ENCODE measurements at regions not wholly inside any gene's neighbourhood (a gene's known extent, or its start where the extent isn't known, plus 50 kb on each side); places are given as distances from the start of the nearest gene placed in this dataset.
"Not testable (repeated sequence)": the region's sequence is repeated elsewhere in the genome, so short reads cannot be mapped to it uniquely, and the experiment has no call there.

DNA sequence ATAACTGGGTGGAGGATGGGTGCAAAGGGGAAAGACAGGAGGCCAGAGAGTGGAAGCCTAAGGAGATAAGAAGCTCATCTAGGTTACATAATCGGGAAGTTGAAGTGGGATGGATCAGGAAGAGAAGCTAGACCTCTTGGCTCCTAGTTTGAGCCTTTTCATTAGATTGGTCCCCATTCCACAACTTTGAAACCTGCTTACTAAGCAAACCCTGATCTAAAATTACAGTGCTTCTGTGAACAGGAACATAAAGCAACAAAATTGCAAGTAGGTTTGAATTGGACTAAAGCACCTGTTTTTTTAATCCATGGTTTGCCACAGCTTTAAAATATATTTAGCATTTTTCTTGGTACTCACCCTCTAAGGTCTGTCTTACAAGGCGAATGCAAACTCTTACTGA is 80.4 kb upstream of the EED start:
- H3K4me3 ChIP-seq (ENCODE audit: low read depth, poor library complexity, severe bottlenecking) = no peak overlapping the region
- WGBS, 2 donors = 89 to 96% methylated on average over 2 of the region's 2 CpGs
- TF ChIP-seq POLR2A (IDR thresholded peaks at IDR 0.05) = no peak
- TF ChIP-seq, protein P1, sequence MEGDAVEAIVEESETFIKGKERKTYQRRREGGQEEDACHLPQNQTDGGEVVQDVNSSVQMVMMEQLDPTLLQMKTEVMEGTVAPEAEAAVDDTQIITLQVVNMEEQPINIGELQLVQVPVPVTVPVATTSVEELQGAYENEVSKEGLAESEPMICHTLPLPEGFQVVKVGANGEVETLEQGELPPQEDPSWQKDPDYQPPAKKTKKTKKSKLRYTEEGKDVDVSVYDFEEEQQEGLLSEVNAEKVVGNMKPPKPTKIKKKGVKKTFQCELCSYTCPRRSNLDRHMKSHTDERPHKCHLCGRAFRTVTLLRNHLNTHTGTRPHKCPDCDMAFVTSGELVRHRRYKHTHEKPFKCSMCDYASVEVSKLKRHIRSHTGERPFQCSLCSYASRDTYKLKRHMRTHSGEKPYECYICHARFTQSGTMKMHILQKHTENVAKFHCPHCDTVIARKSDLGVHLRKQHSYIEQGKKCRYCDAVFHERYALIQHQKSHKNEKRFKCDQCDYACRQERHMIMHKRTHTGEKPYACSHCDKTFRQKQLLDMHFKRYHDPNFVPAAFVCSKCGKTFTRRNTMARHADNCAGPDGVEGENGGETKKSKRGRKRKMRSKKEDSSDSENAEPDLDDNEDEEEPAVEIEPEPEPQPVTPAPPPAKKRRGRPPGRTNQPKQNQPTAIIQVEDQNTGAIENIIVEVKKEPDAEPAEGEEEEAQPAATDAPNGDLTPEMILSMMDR (IDR thresholded peaks at IDR 0.05) = no peak
- no peak for DNase-seq (ENCODE audit: low spot score in 2 of 2)
- intact Hi-C loops (cut with DNase I; ENCODE audit: low total_unique reads) = no loop called here

DNA sequence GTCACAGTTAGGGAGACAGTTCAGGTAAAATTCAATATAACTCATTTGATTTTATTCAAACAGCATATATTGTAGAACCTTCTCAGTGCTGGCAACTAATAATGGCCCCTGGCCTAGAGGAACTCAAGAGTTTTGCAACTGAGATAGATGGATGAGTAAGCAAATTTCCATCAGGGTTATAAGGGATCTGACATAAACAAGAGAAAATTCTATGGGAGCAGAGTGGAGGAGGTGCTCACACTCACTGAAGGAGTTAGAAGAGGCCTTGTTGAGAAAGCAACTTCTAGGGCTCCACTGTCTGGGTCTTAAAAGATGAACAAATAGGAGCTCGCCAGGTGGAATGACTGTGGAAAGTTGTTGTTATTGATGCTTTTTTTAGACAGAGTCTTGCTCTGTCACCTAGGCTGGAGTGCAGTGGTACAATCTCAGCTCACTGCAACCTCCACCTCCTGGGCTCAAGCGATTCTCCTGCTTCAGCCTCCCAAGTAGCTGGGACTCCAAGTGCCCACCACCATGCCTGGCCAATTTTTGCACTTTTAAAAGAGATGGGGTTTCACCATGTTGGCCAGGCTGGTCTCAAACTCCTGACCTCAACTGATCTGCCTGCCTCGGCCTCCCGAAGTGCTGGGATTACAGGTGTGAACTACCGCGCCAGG is 81.2 kb upstream of the EED start:
- intact Hi-C loops (cut with DNase I; ENCODE audit: low total_unique reads); DNase-seq (ENCODE audit: low spot score in 2 of 2); H3K4me3 ChIP-seq (ENCODE audit: low read depth, poor library complexity, severe bottlenecking): not testable (repeated sequence)
- 86 to 88% methylated on average over 6 of the region's 6 CpGs for WGBS, 2 donors

DNA sequence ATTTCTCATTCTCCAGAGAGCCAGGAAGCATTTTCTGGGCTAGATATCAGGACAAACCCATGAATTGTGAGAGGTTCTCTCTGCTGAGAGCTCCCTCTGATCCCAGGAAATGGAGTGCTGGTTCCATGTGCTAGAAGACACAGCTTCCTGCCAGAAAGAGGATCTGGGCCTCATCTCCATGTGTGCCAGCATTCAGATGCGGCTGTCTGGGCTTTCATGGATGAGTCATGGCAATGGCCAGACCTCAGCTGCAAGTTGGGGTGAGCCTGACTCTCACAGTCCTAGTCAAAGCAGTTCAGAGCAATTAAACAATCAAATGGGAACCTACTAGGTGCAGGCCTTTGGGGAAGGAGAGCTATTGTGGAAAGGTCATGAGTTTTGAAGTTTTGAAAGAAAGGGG is 82.3 kb upstream of the EED start:
- TF ChIP-seq, protein P1 (IDR thresholded peaks at IDR 0.05) = no peak
- no peak for TF ChIP-seq POLR2A (IDR thresholded peaks at IDR 0.05)
- DNase-seq (ENCODE audit: low spot score in 2 of 2) = peak in 1 of 2 donors; percentile 30
- intact Hi-C loops (cut with DNase I; ENCODE audit: low total_unique reads) = no loop called here
- 13 to 17% methylated on average over 1 of the region's 1 CpG for WGBS, 2 donors
- no peak overlapping the region for H3K4me3 ChIP-seq (ENCODE audit: low read depth, poor library complexity, severe bottlenecking)

DNA sequence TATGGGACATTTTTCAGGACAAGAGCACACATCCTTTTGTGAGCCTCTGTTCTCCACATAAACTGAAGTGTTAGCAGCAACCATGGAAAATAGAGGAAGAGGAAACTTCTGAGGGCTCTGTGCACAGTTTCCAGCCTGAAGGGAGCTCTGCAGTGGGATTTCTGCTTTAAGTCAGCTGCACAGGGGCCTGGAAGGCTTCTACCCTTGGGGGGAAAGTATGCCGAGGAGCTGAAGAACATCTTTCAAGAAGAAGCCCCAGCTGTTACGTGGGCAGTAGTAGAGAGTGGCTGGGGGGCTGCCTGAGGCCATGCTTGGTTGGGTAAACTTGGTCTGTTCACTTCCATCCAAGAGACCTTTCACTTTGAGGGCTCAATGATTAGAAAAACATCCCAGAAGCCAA is 82.7 kb upstream of the EED start:
- no peak overlapping the region for H3K4me3 ChIP-seq (ENCODE audit: low read depth, poor library complexity, severe bottlenecking)
- intact Hi-C loops (cut with DNase I; ENCODE audit: low total_unique reads) = no loop called here
- WGBS, 2 donors = 42 to 65% methylated on average over 2 of the region's 2 CpGs
- TF ChIP-seq, protein P1 (IDR thresholded peaks at IDR 0.05) = no peak
- TF ChIP-seq POLR2A (IDR thresholded peaks at IDR 0.05) = no peak
- DNase-seq (ENCODE audit: low spot score in 2 of 2) = no peak

DNA sequence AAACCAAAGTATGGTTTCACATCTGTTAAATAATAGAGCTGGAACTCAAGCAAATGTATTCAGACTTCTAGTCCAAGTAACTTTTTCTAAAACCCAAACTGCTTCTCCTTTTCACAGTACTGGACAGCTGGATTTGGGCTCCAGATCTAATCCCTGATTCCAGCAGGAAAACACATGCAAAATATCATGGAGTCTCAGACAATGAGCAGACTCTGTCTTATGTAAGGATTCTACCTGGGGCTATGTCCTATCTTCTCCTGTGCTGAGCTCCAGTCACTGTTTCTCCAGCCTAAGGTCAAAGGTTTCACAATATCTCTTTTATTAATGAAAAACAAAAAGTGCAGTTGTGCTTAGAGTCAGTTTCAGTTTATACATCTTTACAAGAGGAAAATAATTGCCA is 83.2 kb upstream of the EED start:
- TF ChIP-seq POLR2A (IDR thresholded peaks at IDR 0.05) = no peak
- TF ChIP-seq, protein P1 (IDR thresholded peaks at IDR 0.05) = no peak
- H3K4me3 ChIP-seq (ENCODE audit: low read depth, poor library complexity, severe bottlenecking) = no peak overlapping the region
- intact Hi-C loops (cut with DNase I; ENCODE audit: low total_unique reads) = no loop called here
- DNase-seq (ENCODE audit: low spot score in 2 of 2) = no peak

DNA sequence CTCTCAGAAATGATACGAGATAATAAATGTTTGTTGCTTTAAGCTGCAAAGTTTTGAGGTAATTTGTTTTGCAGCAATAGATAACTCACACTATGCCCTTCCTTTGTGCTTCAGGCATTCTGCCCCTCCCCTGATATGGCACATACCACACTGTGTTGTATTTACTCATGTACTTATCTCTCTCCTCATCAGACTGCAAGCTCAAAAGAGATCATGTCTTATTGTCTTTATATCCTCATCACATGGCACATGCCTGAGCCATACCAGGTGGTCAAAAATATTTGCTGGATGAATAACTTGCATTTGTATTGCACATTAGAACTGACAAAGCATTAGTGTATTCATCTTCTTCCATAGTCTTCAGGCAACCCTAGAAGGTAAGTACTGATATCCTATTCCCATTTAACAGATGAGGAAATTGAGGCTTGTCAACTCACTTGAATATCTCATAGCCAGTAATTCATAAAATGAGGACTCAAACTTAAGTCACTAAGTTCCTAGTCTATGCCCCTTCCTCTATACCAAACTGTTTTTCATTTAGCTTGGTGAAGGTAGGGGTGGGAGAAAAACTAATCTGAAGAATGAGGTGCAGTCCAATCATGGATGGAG is 83.9 kb upstream of the EED start:
- WGBS, 2 donors = 39 to 48% methylated on average over 1 of the region's 1 CpG
- TF ChIP-seq POLR2A (IDR thresholded peaks at IDR 0.05) = no peak
- TF ChIP-seq, protein P1 (IDR thresholded peaks at IDR 0.05) = no peak
- intact Hi-C loops (cut with DNase I; ENCODE audit: low total_unique reads) = no loop called here
- DNase-seq (ENCODE audit: low spot score in 2 of 2) = no peak
- no peak overlapping the region for H3K4me3 ChIP-seq (ENCODE audit: low read depth, poor library complexity, severe bottlenecking)

Measured in lower leg skin (tissue), 4 donors.